ENCODE measurements at regions not wholly inside any gene's neighbourhood (a gene's known extent, or its start where the extent isn't known, plus 50 kb on each side); places are given as distances from the start of the nearest gene placed in this dataset.
"Not testable (repeated sequence)": the region's sequence is repeated elsewhere in the genome, so short reads cannot be mapped to it uniquely, and the experiment has no call there.

GRCh38 chr2:192960945-192961344 lies 766.2 kb upstream of the TMEFF2 start:
- Histone ChIP-seq H3K4me3 (ENCODE audit: low read depth, low read length, poor library complexity, severe bottlenecking) (no peak overlapping the region), H3K4me1 (ENCODE audit: insufficient read depth, low read length, poor library complexity, severe bottlenecking) (no peaks in the 10 kb centered on the region), H3K9me3 (ENCODE audit: low read depth, low read length, poor library complexity, severe bottlenecking) (no peaks in the 10 kb centered on the region), H3K27me3 (replicated peaks; ENCODE audit: insufficient read depth, low read depth, low read length, poor library complexity) (no peaks in the 10 kb centered on the region), H3K27ac (ENCODE audit: low read depth, low read length, poor library complexity, severe bottlenecking) (no peak overlapping the region), H3K36me3 (ENCODE audit: insufficient read depth, low read length, poor library complexity, severe bottlenecking) (no peaks in the 10 kb centered on the region)
- ChIA-PET CTCF (no interaction called here), POLR2A (ENCODE audit: low non-redundant PET) (no interaction called here)
- no peak for TF ChIP-seq CTCF (conservative IDR thresholded peaks at IDR 0.05; ENCODE audit: low read depth, low read length)
- no peak for TF ChIP-seq EZH2 (IDR thresholded peaks at IDR 0.05; ENCODE audit: borderline replicate concordance, low read depth, low read length, poor library complexity, severe bottlenecking)
- BruUV-seq (replicated peaks) = no TSS peak
- intact Hi-C loops (cut with micrococcal nuclease; ENCODE audit: unreplicated experiment) = no loop called here
- DNase-seq (ENCODE audit: low spot score) = no peak

GRCh38 chr2:192958615-192959014 lies 763.9 kb upstream of the TMEFF2 start:
- CTCF ChIA-PET; intact Hi-C loops (cut with micrococcal nuclease; ENCODE audit: unreplicated experiment); H3K27me3 ChIP-seq (replicated peaks; ENCODE audit: insufficient read depth, low read depth, low read length, poor library complexity); DNase-seq (ENCODE audit: low spot score); POLR2A ChIA-PET (ENCODE audit: low non-redundant PET); H3K36me3 ChIP-seq (ENCODE audit: insufficient read depth, low read length, poor library complexity, severe bottlenecking); H3K4me3 ChIP-seq (ENCODE audit: low read depth, low read length, poor library complexity, severe bottlenecking); H3K4me1 ChIP-seq (ENCODE audit: insufficient read depth, low read length, poor library complexity, severe bottlenecking); BruUV-seq (replicated peaks); H3K27ac ChIP-seq (ENCODE audit: low read depth, low read length, poor library complexity, severe bottlenecking); H3K9me3 ChIP-seq (ENCODE audit: low read depth, low read length, poor library complexity, severe bottlenecking): not testable (repeated sequence)

GRCh38 chr2:192957425-192957824 lies 762.7 kb upstream of the TMEFF2 start:
- intact Hi-C loops (cut with micrococcal nuclease; ENCODE audit: unreplicated experiment) = no loop called here
- Histone ChIP-seq H3K27me3 (replicated peaks; ENCODE audit: insufficient read depth, low read depth, low read length, poor library complexity) (no peaks in the 10 kb centered on the region), H3K4me3 (ENCODE audit: low read depth, low read length, poor library complexity, severe bottlenecking) (no peak overlapping the region), H3K4me1 (ENCODE audit: insufficient read depth, low read length, poor library complexity, severe bottlenecking) (no peaks in the 10 kb centered on the region), H3K9me3 (ENCODE audit: low read depth, low read length, poor library complexity, severe bottlenecking) (no peaks in the 10 kb centered on the region), H3K36me3 (ENCODE audit: insufficient read depth, low read length, poor library complexity, severe bottlenecking) (no peaks in the 10 kb centered on the region), H3K27ac (ENCODE audit: low read depth, low read length, poor library complexity, severe bottlenecking) (no peak overlapping the region)
- ChIA-PET CTCF (no interaction called here), POLR2A (ENCODE audit: low non-redundant PET) (no interaction called here)
- DNase-seq (ENCODE audit: low spot score) = no peak
- no peak for TF ChIP-seq CTCF (conservative IDR thresholded peaks at IDR 0.05; ENCODE audit: low read depth, low read length)
- TF ChIP-seq EZH2 (IDR thresholded peaks at IDR 0.05; ENCODE audit: borderline replicate concordance, low read depth, low read length, poor library complexity, severe bottlenecking) = no peak
- no TSS peak for BruUV-seq (replicated peaks)

- BruUV-seq (replicated peaks) = no TSS peak
- no peaks in the 10 kb centered on the region for H3K36me3 ChIP-seq (ENCODE audit: insufficient read depth, low read length, poor library complexity, severe bottlenecking)
- TF ChIP-seq CTCF (conservative IDR thresholded peaks at IDR 0.05; ENCODE audit: low read depth, low read length) = no peak
- TF ChIP-seq EZH2 (IDR thresholded peaks at IDR 0.05; ENCODE audit: borderline replicate concordance, low read depth, low read length, poor library complexity, severe bottlenecking) = no peak
- no peak for DNase-seq (ENCODE audit: low spot score)
- H3K27ac ChIP-seq (ENCODE audit: low read depth, low read length, poor library complexity, severe bottlenecking) = no peak overlapping the region
- H3K4me1 ChIP-seq (ENCODE audit: insufficient read depth, low read length, poor library complexity, severe bottlenecking) = no peaks in the 10 kb centered on the region
- intact Hi-C loops (cut with micrococcal nuclease; ENCODE audit: unreplicated experiment) = no loop called here
- H3K27me3 ChIP-seq (replicated peaks; ENCODE audit: insufficient read depth, low read depth, low read length, poor library complexity) = no peaks in the 10 kb centered on the region
- CTCF ChIA-PET = no interaction called here
- no peak overlapping the region for H3K4me3 ChIP-seq (ENCODE audit: low read depth, low read length, poor library complexity, severe bottlenecking)
- POLR2A ChIA-PET (ENCODE audit: low non-redundant PET) = no interaction called here
- no peaks in the 10 kb centered on the region for H3K9me3 ChIP-seq (ENCODE audit: low read depth, low read length, poor library complexity, severe bottlenecking)
Observed at GRCh38 chr2:192953116-192953515, 758.4 kb upstream of the TMEFF2 start.
